ENCODE measurements at regions not wholly inside any gene's neighbourhood (a gene's known extent, or its start where the extent isn't known, plus 50 kb on each side); places are given as distances from the start of the nearest gene placed in this dataset.

DNA sequence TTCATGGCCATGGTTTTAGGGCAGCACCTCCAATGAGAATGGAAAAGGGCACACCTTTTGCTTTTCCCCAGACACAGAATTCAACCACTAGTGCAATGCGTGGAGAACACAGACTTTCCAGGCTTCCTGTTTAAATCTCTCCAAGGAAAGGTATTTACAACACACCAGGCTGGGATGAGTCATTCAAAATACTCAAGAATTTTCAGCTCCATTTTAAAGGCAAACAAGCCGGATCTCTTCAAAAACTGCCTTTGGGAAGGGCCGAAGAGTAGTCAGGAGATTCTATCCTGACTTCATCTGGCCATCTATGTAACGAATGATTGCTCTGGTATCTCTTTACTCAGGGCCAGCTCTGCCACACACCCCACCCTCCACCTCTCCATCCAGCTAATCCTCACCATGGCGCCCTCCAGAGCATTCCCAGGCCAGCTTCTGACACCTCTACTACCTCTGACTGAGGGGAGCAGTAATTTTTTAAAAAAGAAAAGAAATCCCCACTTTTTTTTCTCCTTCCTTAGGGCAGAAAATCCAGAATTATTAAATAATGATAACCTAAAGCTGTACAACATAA is 254.6 kb downstream of the LY86 start:
- H3K9ac ChIP-seq (ENCODE audit: low read length in 2 of 2), result no peak overlapping the region
- no peak overlapping the region for H3K27ac ChIP-seq (ENCODE audit: low read length)
- H3K9me3 ChIP-seq (ENCODE audit: control insufficient read depth in 2 of 2, low read length in 2 of 2), result peaks cover 0 to 10% of the 10 kb centered on the region in 2 donors
- H3K36me3 ChIP-seq (ENCODE audit: control insufficient read depth in 2 of 2, insufficient read depth in 2 of 2, low read length in 2 of 2), result no peaks in the 10 kb centered on the region
- H3K4me3 ChIP-seq (ENCODE audit: low read length in 2 of 2), result no peak overlapping the region
- H3K27me3 ChIP-seq (ENCODE audit: control insufficient read depth in 1 of 2, insufficient read depth in 2 of 2, low read length in 2 of 2), result peaks cover 0 to 2% of the 10 kb centered on the region in 2 donors
- H3K4me1 ChIP-seq (ENCODE audit: control insufficient read depth, insufficient read depth, low read length), result no peaks in the 10 kb centered on the region

GRCh38 chr6:6843777-6844176 is 255.3 kb downstream of the LY86 start:
- H3K4me3 ChIP-seq (ENCODE audit: low read length in 2 of 2), result no peak overlapping the region
- H3K9me3 ChIP-seq (ENCODE audit: control insufficient read depth in 2 of 2, low read length in 2 of 2), result peaks cover 0 to 10% of the 10 kb centered on the region in 2 donors
- H3K36me3 ChIP-seq (ENCODE audit: control insufficient read depth in 2 of 2, insufficient read depth in 2 of 2, low read length in 2 of 2), result no peaks in the 10 kb centered on the region
- H3K27me3 ChIP-seq (ENCODE audit: control insufficient read depth in 1 of 2, insufficient read depth in 2 of 2, low read length in 2 of 2), result peaks cover 0 to 2% of the 10 kb centered on the region in 2 donors
- no peaks in the 10 kb centered on the region for H3K4me1 ChIP-seq (ENCODE audit: control insufficient read depth, insufficient read depth, low read length)
- no peak overlapping the region for H3K9ac ChIP-seq (ENCODE audit: low read length in 2 of 2)
- H3K27ac ChIP-seq (ENCODE audit: low read length), result no peak overlapping the region

DNA sequence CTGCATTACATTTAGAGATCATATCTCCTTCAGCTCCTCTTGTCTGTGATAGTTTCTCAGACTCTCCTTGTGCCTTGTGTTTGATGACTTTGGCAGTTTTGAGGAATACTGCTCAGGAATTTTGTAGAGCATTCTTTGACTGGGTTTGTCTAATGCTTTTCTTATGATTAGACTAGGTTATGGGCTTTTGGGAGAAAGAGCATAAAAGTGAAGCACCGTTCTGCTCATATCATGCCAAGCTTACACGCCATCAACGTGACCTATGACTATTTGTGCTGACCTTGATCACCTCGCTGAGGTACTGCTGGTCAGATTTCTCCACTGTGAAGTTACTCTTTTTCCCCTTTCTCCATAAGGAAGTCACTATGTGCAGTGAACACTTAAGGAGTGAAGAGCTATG is 256.0 kb downstream of the LY86 start:
- Histone ChIP-seq H3K27ac (ENCODE audit: low read length) (no peak overlapping the region), H3K36me3 (ENCODE audit: control insufficient read depth in 2 of 2, insufficient read depth in 2 of 2, low read length in 2 of 2) (no peaks in the 10 kb centered on the region), H3K4me3 (ENCODE audit: low read length in 2 of 2) (no peak overlapping the region), H3K4me1 (ENCODE audit: control insufficient read depth, insufficient read depth, low read length) (no peaks in the 10 kb centered on the region), H3K9me3 (ENCODE audit: control insufficient read depth in 2 of 2, low read length in 2 of 2) (peaks cover 0 to 10% of the 10 kb centered on the region in 2 donors), H3K27me3 (ENCODE audit: control insufficient read depth in 1 of 2, insufficient read depth in 2 of 2, low read length in 2 of 2) (peaks cover 0 to 2% of the 10 kb centered on the region in 2 donors), H3K9ac (ENCODE audit: low read length in 2 of 2) (no peak overlapping the region)

GRCh38 chr6:6845603-6846002 is 257.1 kb downstream of the LY86 start:
- H3K27me3 ChIP-seq (ENCODE audit: control insufficient read depth in 1 of 2, insufficient read depth in 2 of 2, low read length in 2 of 2), result peaks cover 0 to 2% of the 10 kb centered on the region in 2 donors
- H3K36me3 ChIP-seq (ENCODE audit: control insufficient read depth in 2 of 2, insufficient read depth in 2 of 2, low read length in 2 of 2), result no peaks in the 10 kb centered on the region
- no peak overlapping the region for H3K9ac ChIP-seq (ENCODE audit: low read length in 2 of 2)
- no peak overlapping the region for H3K4me3 ChIP-seq (ENCODE audit: low read length in 2 of 2)
- no peak overlapping the region for H3K27ac ChIP-seq (ENCODE audit: low read length)
- H3K9me3 ChIP-seq (ENCODE audit: control insufficient read depth in 2 of 2, low read length in 2 of 2), result peaks cover 0 to 10% of the 10 kb centered on the region in 2 donors
- no peaks in the 10 kb centered on the region for H3K4me1 ChIP-seq (ENCODE audit: control insufficient read depth, insufficient read depth, low read length)

- Histone ChIP-seq H3K4me1 (ENCODE audit: control insufficient read depth, insufficient read depth, low read length) (no peaks in the 10 kb centered on the region), H3K9ac (ENCODE audit: low read length in 2 of 2) (no peak overlapping the region), H3K4me3 (ENCODE audit: low read length in 2 of 2) (no peak overlapping the region), H3K27ac (ENCODE audit: low read length) (no peak overlapping the region), H3K27me3 (ENCODE audit: control insufficient read depth in 1 of 2, insufficient read depth in 2 of 2, low read length in 2 of 2) (no peaks in the 10 kb centered on the region), H3K9me3 (ENCODE audit: control insufficient read depth in 2 of 2, low read length in 2 of 2) (peaks cover 0 to 10% of the 10 kb centered on the region in 2 donors), H3K36me3 (ENCODE audit: control insufficient read depth in 2 of 2, insufficient read depth in 2 of 2, low read length in 2 of 2) (no peaks in the 10 kb centered on the region)
These were observed 259.1 kb downstream of the LY86 start for GRCh38 chr6:6847591-6847990.

DNA sequence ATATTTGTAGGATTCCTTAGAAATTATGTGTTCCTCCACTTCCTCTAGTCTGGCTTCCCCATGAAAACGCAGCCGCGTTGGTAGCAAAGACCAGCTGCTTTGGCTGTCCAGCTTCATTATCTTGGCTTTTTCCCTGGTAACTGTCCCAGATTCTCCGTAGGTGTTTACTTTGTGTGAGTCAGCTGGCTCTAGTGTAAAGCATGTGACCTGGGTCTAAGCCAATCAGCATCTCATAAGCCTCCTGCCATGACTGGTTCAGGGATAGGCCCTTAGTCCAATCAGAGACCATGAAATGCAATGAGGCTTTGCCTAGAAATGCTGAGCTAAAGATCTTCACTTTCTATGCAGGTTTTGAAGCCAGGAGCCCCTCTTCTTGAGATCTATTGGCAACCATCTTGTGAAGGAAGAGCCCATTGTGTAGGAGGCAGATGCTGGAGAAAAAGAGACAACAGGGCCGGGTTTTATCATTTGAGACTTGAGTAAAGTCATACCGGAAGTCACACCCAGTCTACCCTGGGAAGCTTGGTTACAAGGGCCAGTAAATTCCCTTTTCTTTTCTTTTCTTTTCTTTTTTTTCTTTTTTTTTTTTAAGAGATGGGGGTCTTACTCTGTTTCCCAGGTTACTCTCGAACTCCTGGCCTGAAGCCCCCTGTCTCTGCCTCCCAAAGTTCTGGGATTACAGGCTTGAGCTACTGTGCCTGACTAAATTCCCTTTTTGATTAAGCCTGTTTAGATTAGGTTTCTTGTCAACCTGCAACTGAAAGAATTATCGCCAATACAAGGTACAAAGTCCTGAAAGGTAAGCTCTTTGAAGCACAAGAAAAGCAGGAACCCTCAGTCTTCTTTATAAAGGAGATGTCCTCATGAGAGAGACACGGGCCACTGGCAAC is 256.5 kb upstream of the RREB1 start:
- no peaks in the 10 kb centered on the region for H3K27me3 ChIP-seq (ENCODE audit: control insufficient read depth in 1 of 2, insufficient read depth in 2 of 2, low read length in 2 of 2)
- no peak overlapping the region for H3K27ac ChIP-seq (ENCODE audit: low read length)
- H3K36me3 ChIP-seq (ENCODE audit: control insufficient read depth in 2 of 2, insufficient read depth in 2 of 2, low read length in 2 of 2), result no peaks in the 10 kb centered on the region
- H3K9ac ChIP-seq (ENCODE audit: low read length in 2 of 2), result no peak overlapping the region
- H3K9me3 ChIP-seq (ENCODE audit: control insufficient read depth in 2 of 2, low read length in 2 of 2), result peaks cover 0 to 2% of the 10 kb centered on the region in 2 donors
- no peaks in the 10 kb centered on the region for H3K4me1 ChIP-seq (ENCODE audit: control insufficient read depth, insufficient read depth, low read length)
- H3K4me3 ChIP-seq (ENCODE audit: low read length in 2 of 2), result peak overlapping the region in 1 of 2 donors; percentile 15

DNA sequence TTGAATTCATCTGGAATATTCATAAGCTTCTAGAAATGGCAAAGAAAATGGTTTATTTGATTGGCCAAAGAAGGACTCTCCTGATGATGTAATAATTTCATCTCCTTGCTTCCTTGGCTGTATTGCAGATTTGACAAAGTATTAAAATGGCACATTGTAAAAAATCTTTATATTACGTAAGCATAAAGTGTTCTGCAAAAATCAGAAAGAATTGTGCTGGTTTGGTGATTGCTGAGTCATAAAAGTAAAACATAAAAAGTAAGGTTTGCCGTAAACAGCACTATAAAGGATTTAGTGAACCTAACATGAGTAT is 255.9 kb upstream of the RREB1 start:
- no peak overlapping the region for H3K9ac ChIP-seq (ENCODE audit: low read length in 2 of 2)
- H3K36me3 ChIP-seq (ENCODE audit: control insufficient read depth in 2 of 2, insufficient read depth in 2 of 2, low read length in 2 of 2), result no peaks in the 10 kb centered on the region
- H3K4me1 ChIP-seq (ENCODE audit: control insufficient read depth, insufficient read depth, low read length), result peaks cover 5% of the 10 kb centered on the region
- H3K27me3 ChIP-seq (ENCODE audit: control insufficient read depth in 1 of 2, insufficient read depth in 2 of 2, low read length in 2 of 2), result peaks cover 0 to 2% of the 10 kb centered on the region in 2 donors
- H3K9me3 ChIP-seq (ENCODE audit: control insufficient read depth in 2 of 2, low read length in 2 of 2), result no peaks in the 10 kb centered on the region
- H3K27ac ChIP-seq (ENCODE audit: low read length), result no peak overlapping the region
- no peak overlapping the region for H3K4me3 ChIP-seq (ENCODE audit: low read length in 2 of 2)

DNA sequence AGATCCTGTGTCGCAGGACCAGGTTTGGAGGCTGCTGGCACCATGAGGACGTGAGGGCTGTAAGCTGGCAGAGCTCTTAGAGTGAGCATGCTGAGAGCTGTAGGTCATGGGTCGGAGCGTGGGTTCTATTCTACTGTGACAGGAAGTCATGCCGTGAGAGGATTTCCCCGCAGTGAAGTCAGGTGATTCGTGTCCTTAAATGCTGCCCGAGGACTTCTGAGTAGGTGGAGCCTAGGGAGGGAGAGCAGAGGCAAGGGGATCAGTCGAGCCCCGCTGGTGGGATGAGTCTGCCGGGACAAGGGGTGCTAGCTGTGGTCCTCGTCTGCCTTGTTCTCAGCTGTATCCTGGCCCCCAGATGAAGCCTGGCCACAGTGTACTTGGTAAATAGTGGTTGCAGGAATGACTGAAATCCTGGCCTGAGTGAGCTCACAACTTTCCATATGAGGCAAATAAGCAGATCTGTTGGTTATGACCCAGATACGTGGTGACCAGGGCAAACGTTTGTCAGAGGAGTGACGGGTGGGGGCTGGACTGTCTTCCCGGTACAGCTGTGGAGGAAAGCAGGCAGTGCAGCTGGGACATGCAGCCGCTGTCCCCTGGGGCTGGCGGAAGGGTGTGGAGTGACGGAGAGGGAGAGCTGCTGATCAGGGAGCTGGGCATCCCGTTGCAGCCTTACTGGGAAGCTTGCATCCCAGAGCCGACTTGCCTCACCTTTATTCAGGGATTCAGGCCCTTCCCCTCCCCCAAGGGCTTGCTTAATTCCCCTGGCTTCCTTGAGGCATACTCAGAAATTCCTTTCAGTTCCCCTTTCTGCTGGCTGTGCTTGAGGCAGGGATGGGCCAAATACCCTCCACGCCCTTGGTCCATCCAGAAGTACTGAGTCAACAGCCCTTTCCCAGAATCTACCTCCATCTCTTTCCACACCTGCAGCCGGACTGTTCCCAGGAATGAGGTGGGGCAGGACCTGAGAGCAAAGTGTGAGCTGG is 250.9 kb upstream of the RREB1 start:
- H3K36me3 ChIP-seq (ENCODE audit: control insufficient read depth in 2 of 2, insufficient read depth in 2 of 2, low read length in 2 of 2), result no peaks in the 10 kb centered on the region
- H3K27me3 ChIP-seq (ENCODE audit: control insufficient read depth in 1 of 2, insufficient read depth in 2 of 2, low read length in 2 of 2), result peaks cover 0 to 4% of the 10 kb centered on the region in 2 donors
- H3K9me3 ChIP-seq (ENCODE audit: control insufficient read depth in 2 of 2, low read length in 2 of 2), result no peaks in the 10 kb centered on the region
- H3K4me3 ChIP-seq (ENCODE audit: low read length in 2 of 2), result peak overlapping the region in 1 of 2 donors; percentile 35
- H3K4me1 ChIP-seq (ENCODE audit: control insufficient read depth, insufficient read depth, low read length), result peaks cover 9% of the 10 kb centered on the region
- H3K9ac ChIP-seq (ENCODE audit: low read length in 2 of 2), result no peak overlapping the region
- H3K27ac ChIP-seq (ENCODE audit: low read length), result no peak overlapping the region

- Histone ChIP-seq H3K27me3 (ENCODE audit: control insufficient read depth in 1 of 2, insufficient read depth in 2 of 2, low read length in 2 of 2) (peaks cover 0 to 4% of the 10 kb centered on the region in 2 donors), H3K27ac (ENCODE audit: low read length) (no peak overlapping the region), H3K9me3 (ENCODE audit: control insufficient read depth in 2 of 2, low read length in 2 of 2) (no peaks in the 10 kb centered on the region), H3K36me3 (ENCODE audit: control insufficient read depth in 2 of 2, insufficient read depth in 2 of 2, low read length in 2 of 2) (no peaks in the 10 kb centered on the region), H3K4me1 (ENCODE audit: control insufficient read depth, insufficient read depth, low read length) (peaks cover 9% of the 10 kb centered on the region), H3K9ac (ENCODE audit: low read length in 2 of 2) (no peak overlapping the region), H3K4me3 (ENCODE audit: low read length in 2 of 2) (no peak overlapping the region)
These were observed 250.2 kb upstream of the RREB1 start for GRCh38 chr6:6857528-6857927.

GRCh38 chr6:6858533-6858982 is 249.2 kb upstream of the RREB1 start:
- H3K4me1 ChIP-seq (ENCODE audit: control insufficient read depth, insufficient read depth, low read length), result peaks cover 9% of the 10 kb centered on the region
- no peak overlapping the region for H3K9ac ChIP-seq (ENCODE audit: low read length in 2 of 2)
- H3K4me3 ChIP-seq (ENCODE audit: low read length in 2 of 2), result no peak overlapping the region
- no peaks in the 10 kb centered on the region for H3K36me3 ChIP-seq (ENCODE audit: control insufficient read depth in 2 of 2, insufficient read depth in 2 of 2, low read length in 2 of 2)
- H3K9me3 ChIP-seq (ENCODE audit: control insufficient read depth in 2 of 2, low read length in 2 of 2), result no peaks in the 10 kb centered on the region
- peaks cover 0 to 4% of the 10 kb centered on the region in 2 donors for H3K27me3 ChIP-seq (ENCODE audit: control insufficient read depth in 1 of 2, insufficient read depth in 2 of 2, low read length in 2 of 2)
- no peak overlapping the region for H3K27ac ChIP-seq (ENCODE audit: low read length)
